HEK293 (cell line): ENCODE measurements at regions not wholly inside any gene's neighbourhood (a gene's known extent, or its start where the extent isn't known, plus 50 kb on each side); places are given as distances from the start of the nearest gene placed in this dataset.

Experiments
- CTCF ChIA-PET: fragments of 350-600 bp; formaldehyde crosslinking; extraction: SDS; loops from one replicate; lab custom pipeline; 2021; ENCODE audit warnings: antibody characterized with exemption; lab: Yijun Ruan, JAX
- POLR2A ChIA-PET: fragments of 300-600 bp; formaldehyde crosslinking; extraction: SDS; loops from one replicate; lab custom pipeline; 2020; ENCODE audit warnings: antibody characterized with exemption, inconsistent platforms; lab: Yijun Ruan, JAX
- H3K27ac ChIP-seq: fragments of 200-500 bp; sonication (Bioruptor generic); 2 replicates; pipeline ENCODE4 v1.5.1; 2014; ENCODE audit warnings: low read depth, low read length, control low read depth, inconsistent platforms; ENCODE audit errors: extremely low read depth
- H3K36me3 ChIP-seq, 2 experiments: fragments of 200-500 bp in 1 of 2; sonication (Bioruptor generic) in 1 of 2; 1 replicate in 1 of 2; 2 replicates in 1 of 2; pipeline ENCODE4 v1.5.1; 2014 to 2017; ENCODE audit warnings: inconsistent platforms in 2 of 2, low read length in 2 of 2; ENCODE audit not compliant: control insufficient read depth in 2 of 2, insufficient read depth in 1 of 2
- H3K4me1 ChIP-seq: fragments of 200-500 bp; sonication (Bioruptor generic); 2 replicates; pipeline ENCODE4 v1.5.1; 2014; ENCODE audit warnings: mild to moderate bottlenecking, low read length, inconsistent platforms; ENCODE audit not compliant: control insufficient read depth, insufficient read depth
- H3K4me3 ChIP-seq: 2 replicates; pipeline ENCODE4 v1.5.1; 2011; ENCODE audit warnings: low read depth, mild to moderate bottlenecking, control low read depth, low read length, moderate library complexity
- H3K9me3 ChIP-seq: fragments of 200-500 bp; sonication (Bioruptor generic); 2 replicates; pipeline ENCODE4 v1.5.1; 2014; ENCODE audit warnings: low read depth, low read length, inconsistent platforms; ENCODE audit not compliant: control insufficient read depth, insufficient read depth
- CTCF ChIP-seq: fragments of 450-650 bp; formaldehyde crosslinking; IDR thresholded peaks from 2 replicates; pipeline ENCODE4 v1.5.1; 2016; ENCODE audit warnings: missing biosample characterization, missing genetic modification characterization
- FEZF1 ChIP-seq: fragments of 450-650 bp; formaldehyde crosslinking; IDR thresholded peaks from 2 replicates; pipeline ENCODE4 v1.5.1; 2016; ENCODE audit warnings: missing biosample characterization, missing genetic modification characterization
- HOXD13 ChIP-seq: sonication (generic); formaldehyde crosslinking; IDR thresholded peaks from 2 replicates; pipeline ENCODE4 v1.8.0; 2022; ENCODE audit warnings: missing genetic modification reagents, borderline replicate concordance
- IKZF3 ChIP-seq: fragments of 450-650 bp; IDR thresholded peaks from 2 replicates; pipeline ENCODE4 v1.5.0; 2018; ENCODE audit warnings: missing biosample characterization, mild to moderate bottlenecking, missing genetic modification characterization, moderate library complexity
- KLF17 ChIP-seq: fragments of 450-650 bp; formaldehyde crosslinking; IDR thresholded peaks from 2 replicates; pipeline ENCODE4 v1.5.1; 2016; ENCODE audit warnings: missing biosample characterization, missing genetic modification characterization
- PBX3 ChIP-seq: sonication (generic); formaldehyde crosslinking; IDR thresholded peaks from 2 replicates; pipeline ENCODE4 v1.8.1; 2022; ENCODE audit warnings: mild to moderate bottlenecking, moderate library complexity, missing genetic modification reagents
- SETDB1 ChIP-seq: IDR thresholded peaks from one replicate; pipeline ENCODE4 v1.6.1; 2017; ENCODE audit warnings: mild to moderate bottlenecking, low read length, moderate library complexity, mixed read lengths; ENCODE audit not compliant: insufficient read length
- TRIM28 ChIP-seq: IDR thresholded peaks from 2 replicates; pipeline ENCODE4 v1.6.1; 2011; ENCODE audit warnings: low read length, control low read depth, borderline replicate concordance
- YY2 ChIP-seq: fragments of 450-650 bp; formaldehyde crosslinking; IDR thresholded peaks from 2 replicates; pipeline ENCODE4 v1.5.1; 2016; ENCODE audit warnings: missing biosample characterization, missing genetic modification characterization
- ZBTB17 ChIP-seq: fragments of 450-650 bp; formaldehyde crosslinking; IDR thresholded peaks from 2 replicates; pipeline ENCODE4 v1.5.1; 2016; ENCODE audit warnings: missing biosample characterization, missing genetic modification characterization
- ZBTB21 ChIP-seq: fragments of 450-650 bp; formaldehyde crosslinking; IDR thresholded peaks from 2 replicates; pipeline ENCODE4 v1.5.1; 2017; ENCODE audit warnings: missing biosample characterization, missing genetic modification characterization
- ZBTB48 ChIP-seq: fragments of 450-650 bp; formaldehyde crosslinking; IDR thresholded peaks from 2 replicates; pipeline ENCODE4 v1.5.1; 2016; ENCODE audit warnings: missing biosample characterization, missing genetic modification characterization
- ZBTB8A ChIP-seq: fragments of 450-650 bp; formaldehyde crosslinking; IDR thresholded peaks from 2 replicates; pipeline ENCODE4 v1.5.1; 2016; ENCODE audit warnings: missing biosample characterization, missing genetic modification characterization
- ZNF140 ChIP-seq: fragments of 450-650 bp; formaldehyde crosslinking; IDR thresholded peaks from 2 replicates; pipeline ENCODE4 v1.5.1; 2016; ENCODE audit warnings: missing biosample characterization, missing genetic modification characterization
- ZNF16 ChIP-seq: fragments of 450-650 bp; formaldehyde crosslinking; IDR thresholded peaks from 2 replicates; pipeline ENCODE4 v1.5.1; 2016; ENCODE audit warnings: low read depth, missing biosample characterization, missing genetic modification characterization
- ZNF391 ChIP-seq: fragments of 450-650 bp; formaldehyde crosslinking; IDR thresholded peaks from 2 replicates; pipeline ENCODE4 v1.5.1; 2016; ENCODE audit warnings: low read depth, missing biosample characterization, missing genetic modification characterization, borderline replicate concordance
- ZNF513 ChIP-seq: fragments of 450-650 bp; IDR thresholded peaks from 2 replicates; pipeline ENCODE4 v1.5.1; 2018; ENCODE audit warnings: missing biosample characterization, missing genetic modification characterization
- ZNF521 ChIP-seq: fragments of 450-650 bp; formaldehyde crosslinking; IDR thresholded peaks from 2 replicates; pipeline ENCODE4 v1.5.1; 2017; ENCODE audit warnings: missing biosample characterization, mild to moderate bottlenecking, missing genetic modification characterization
- ZNF600 ChIP-seq: fragments of 450-650 bp; formaldehyde crosslinking; IDR thresholded peaks from 2 replicates; pipeline ENCODE4 v1.5.1; 2016; ENCODE audit warnings: missing biosample characterization, missing genetic modification characterization
- ZNF645 ChIP-seq: fragments of 450-650 bp; formaldehyde crosslinking; IDR thresholded peaks from 2 replicates; pipeline ENCODE4; 2016; ENCODE audit warnings: missing biosample characterization, missing genetic modification characterization
- ZNF654 ChIP-seq: fragments of 450-650 bp; formaldehyde crosslinking; IDR thresholded peaks from 2 replicates; pipeline ENCODE4 v1.5.1; 2016; ENCODE audit warnings: low read depth, missing biosample characterization, missing genetic modification characterization

- no peaks in the 10 kb centered on the region for H3K9me3 ChIP-seq
- no peak overlapping the region for H3K4me3 ChIP-seq
- no peaks in the 10 kb centered on the region for H3K36me3 ChIP-seq
- ChIA-PET POLR2A (no interaction called here), CTCF (interaction anchor here (0.6 to 1.1 kb wide), 6 partner anchors 148 to 993 kb away, joined by 3 to 5 read pairs (median 3); no protein-coding TSS in a partner anchor)
- TF ChIP-seq SETDB1 (peak; percentile 59), ZNF521 (no peak)
- peaks cover 9% of the 10 kb centered on the region for H3K4me1 ChIP-seq
- H3K27ac ChIP-seq, result no peak overlapping the region
These were observed 790.5 kb downstream of the MCTP2 start for GRCh38 chr15:95021816-95022215.

GRCh38 chr15:95024351-95024750 is 793.0 kb downstream of the MCTP2 start:
- H3K9me3 ChIP-seq, result no peaks in the 10 kb centered on the region
- H3K4me1 ChIP-seq, result no peaks in the 10 kb centered on the region
- no peak overlapping the region for H3K27ac ChIP-seq
- H3K4me3 ChIP-seq, result no peak overlapping the region
- TF ChIP-seq ZNF600 (tag by site-specific recombination) (no peak), ZNF654 (peak; percentile 16; the same call in 1 of the 2 replicates), ZNF513 (tag by site-specific recombination) (no peak), ZNF140 (no peak), CTCF (no peak), TRIM28 (0 out of 2 replicates have a peak, but pooled peaks have one; percentile 23), ZBTB17 (tag by site-specific recombination) (peak; percentile 22; the same call in 1 of the 2 replicates), ZNF645 (tag by site-specific recombination) (no peak)
- H3K36me3 ChIP-seq, result no peaks in the 10 kb centered on the region
- CTCF ChIA-PET, result interaction anchor here (0.6 to 4.6 kb wide), 24 partner anchors 10 to 1272 kb away, joined by 3 to 44 read pairs (median 3); no protein-coding TSS in a partner anchor
- POLR2A ChIA-PET, result no interaction called here

- Histone ChIP-seq H3K9me3 (no peaks in the 10 kb centered on the region), H3K4me3 (no peak overlapping the region), H3K36me3 (no peaks in the 10 kb centered on the region), H3K4me1 (no peaks in the 10 kb centered on the region), H3K27ac (no peak overlapping the region)
- CTCF ChIA-PET, result interaction anchor here (0.6 to 4.6 kb wide), 14 partner anchors 35 to 1218 kb away, joined by 3 to 44 read pairs (median 4); no protein-coding TSS in a partner anchor
- TF ChIP-seq IKZF3 (no peak), KLF17 (tag by site-specific recombination) (no peak), FEZF1 (tag by site-specific recombination) (no peak), PBX3 (CRISPR knock-in tag) (no peak), ZNF391 (tag by site-specific recombination) (no peak), ZBTB8A (tag by site-specific recombination) (no peak), HOXD13 (CRISPR knock-in tag) (no peak), ZNF16 (no peak), ZBTB21 (tag by site-specific recombination) (no peak), YY2 (tag by site-specific recombination) (no peak), ZBTB48 (tag by site-specific recombination) (no peak)
- POLR2A ChIA-PET, result interaction anchor here (0.6 kb wide), 1 partner anchor 337 kb away, joined by 4 read pairs; no protein-coding TSS in a partner anchor
These were observed 794.8 kb downstream of the MCTP2 start for GRCh38 chr15:95025924-95026728.
